Neural cell (in vitro differentiated cells): ENCODE measurements at regions not wholly inside any gene's neighbourhood (a gene's known extent, or its start where the extent isn't known, plus 50 kb on each side); places are given as distances from the start of the nearest gene placed in this dataset.

Experiments
- EP300 ChIP-seq: fragments of 450-650 bp; conservative IDR thresholded peaks from 2 replicates; pipeline ENCODE4 v1.6.1; 2014; ENCODE audit warnings: antibody characterized with exemption, mild to moderate bottlenecking, moderate library complexity; ENCODE audit not compliant: poor library complexity, severe bottlenecking
- EZH2 ChIP-seq: fragments of 200-600, 300-800 bp; shearing (Covaris generic), sonication (generic); IDR thresholded peaks from 2 replicates; pipeline ENCODE4 v1.6.1; 2014; ENCODE audit warnings: antibody characterized with exemption, low read length, borderline replicate concordance, mild to moderate bottlenecking; ENCODE audit not compliant: insufficient read depth, poor library complexity, severe bottlenecking
- TF ChIP-seq, protein P1 (sequence below): fragments of 450-650 bp; IDR thresholded peaks from 2 replicates; pipeline ENCODE4 v1.5.1; 2014; ENCODE audit warnings: antibody characterized with exemption, mild to moderate bottlenecking, moderate library complexity; ENCODE audit not compliant: poor library complexity, severe bottlenecking

DNA sequence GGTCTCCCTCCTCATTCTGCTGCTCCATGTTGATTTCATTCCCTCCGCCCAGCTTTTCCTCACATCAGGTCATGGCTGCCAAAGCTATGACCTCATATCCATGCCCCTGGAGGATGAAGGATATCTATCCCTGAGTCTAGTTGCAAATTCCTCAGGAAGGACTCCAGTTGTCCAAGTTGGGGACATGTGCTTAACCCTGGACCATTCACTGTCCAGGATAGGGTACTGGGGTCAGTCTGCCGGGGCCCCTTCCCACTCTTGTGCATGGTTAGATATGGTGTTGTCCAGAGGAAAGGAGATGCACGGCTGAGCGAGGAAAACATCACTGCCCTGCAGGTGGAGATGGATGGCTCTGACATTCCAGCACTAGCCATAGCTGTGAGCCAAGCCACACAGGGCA is 51.9 kb upstream of the COMTD1 start:
- TF ChIP-seq, protein P1, sequence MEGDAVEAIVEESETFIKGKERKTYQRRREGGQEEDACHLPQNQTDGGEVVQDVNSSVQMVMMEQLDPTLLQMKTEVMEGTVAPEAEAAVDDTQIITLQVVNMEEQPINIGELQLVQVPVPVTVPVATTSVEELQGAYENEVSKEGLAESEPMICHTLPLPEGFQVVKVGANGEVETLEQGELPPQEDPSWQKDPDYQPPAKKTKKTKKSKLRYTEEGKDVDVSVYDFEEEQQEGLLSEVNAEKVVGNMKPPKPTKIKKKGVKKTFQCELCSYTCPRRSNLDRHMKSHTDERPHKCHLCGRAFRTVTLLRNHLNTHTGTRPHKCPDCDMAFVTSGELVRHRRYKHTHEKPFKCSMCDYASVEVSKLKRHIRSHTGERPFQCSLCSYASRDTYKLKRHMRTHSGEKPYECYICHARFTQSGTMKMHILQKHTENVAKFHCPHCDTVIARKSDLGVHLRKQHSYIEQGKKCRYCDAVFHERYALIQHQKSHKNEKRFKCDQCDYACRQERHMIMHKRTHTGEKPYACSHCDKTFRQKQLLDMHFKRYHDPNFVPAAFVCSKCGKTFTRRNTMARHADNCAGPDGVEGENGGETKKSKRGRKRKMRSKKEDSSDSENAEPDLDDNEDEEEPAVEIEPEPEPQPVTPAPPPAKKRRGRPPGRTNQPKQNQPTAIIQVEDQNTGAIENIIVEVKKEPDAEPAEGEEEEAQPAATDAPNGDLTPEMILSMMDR, result no peak
- TF ChIP-seq EZH2 (no peak), EP300 (no peak)
